ENCODE measurements at regions not wholly inside any gene's neighbourhood (a gene's known extent, or its start where the extent isn't known, plus 50 kb on each side); places are given as distances from the start of the nearest gene placed in this dataset.

DNA sequence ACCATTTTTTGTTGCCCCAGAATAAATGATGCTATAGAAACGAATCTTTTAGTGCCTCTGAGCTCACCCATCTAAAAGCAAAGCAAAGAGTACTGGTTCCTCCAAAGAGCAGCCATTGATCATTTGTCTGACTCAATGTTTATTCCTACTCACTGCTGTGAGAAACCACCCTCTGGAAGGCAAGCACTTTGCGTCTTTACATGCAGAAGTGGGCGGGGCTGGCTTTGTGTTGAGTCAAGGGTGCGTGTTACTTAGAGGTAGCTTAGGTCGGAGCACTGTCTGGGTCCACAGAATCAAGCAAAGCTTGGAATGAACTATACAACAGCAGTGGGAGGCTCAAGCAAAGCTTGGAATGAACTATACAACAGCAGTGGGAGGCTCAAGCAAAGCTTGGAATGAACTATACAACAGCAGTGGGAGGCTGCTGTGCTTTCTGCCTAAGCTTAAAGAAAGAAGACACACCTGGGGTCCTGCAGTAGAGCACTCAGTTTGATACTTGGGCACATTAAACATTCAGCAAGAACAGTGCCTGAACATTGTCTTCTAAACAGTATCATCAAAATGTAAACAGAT lies 77.2 kb upstream of the PRICKLE1 start:
- Histone ChIP-seq H3K27me3 (no peaks in the 10 kb centered on the region), H3K36me3 (no peaks in the 10 kb centered on the region), H3K4me3 (no peak overlapping the region), H3K9me3 (no peaks in the 10 kb centered on the region), H3K4me1 (no peaks in the 10 kb centered on the region), H3K27ac (no peak overlapping the region)
- TF ChIP-seq POLR2AphosphoS5 (IDR thresholded peaks at IDR 0.05; ENCODE audit: insufficient read depth in 1 of 2, low read depth in 1 of 2) = no peak
- TF ChIP-seq POLR2A (IDR thresholded peaks at IDR 0.05) = no peak
- TF ChIP-seq, protein P1, sequence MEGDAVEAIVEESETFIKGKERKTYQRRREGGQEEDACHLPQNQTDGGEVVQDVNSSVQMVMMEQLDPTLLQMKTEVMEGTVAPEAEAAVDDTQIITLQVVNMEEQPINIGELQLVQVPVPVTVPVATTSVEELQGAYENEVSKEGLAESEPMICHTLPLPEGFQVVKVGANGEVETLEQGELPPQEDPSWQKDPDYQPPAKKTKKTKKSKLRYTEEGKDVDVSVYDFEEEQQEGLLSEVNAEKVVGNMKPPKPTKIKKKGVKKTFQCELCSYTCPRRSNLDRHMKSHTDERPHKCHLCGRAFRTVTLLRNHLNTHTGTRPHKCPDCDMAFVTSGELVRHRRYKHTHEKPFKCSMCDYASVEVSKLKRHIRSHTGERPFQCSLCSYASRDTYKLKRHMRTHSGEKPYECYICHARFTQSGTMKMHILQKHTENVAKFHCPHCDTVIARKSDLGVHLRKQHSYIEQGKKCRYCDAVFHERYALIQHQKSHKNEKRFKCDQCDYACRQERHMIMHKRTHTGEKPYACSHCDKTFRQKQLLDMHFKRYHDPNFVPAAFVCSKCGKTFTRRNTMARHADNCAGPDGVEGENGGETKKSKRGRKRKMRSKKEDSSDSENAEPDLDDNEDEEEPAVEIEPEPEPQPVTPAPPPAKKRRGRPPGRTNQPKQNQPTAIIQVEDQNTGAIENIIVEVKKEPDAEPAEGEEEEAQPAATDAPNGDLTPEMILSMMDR (IDR thresholded peaks at IDR 0.05) = no peak
- no peak for DNase-seq (ENCODE audit: extremely low spot score in 2 of 2)
- intact Hi-C loops (cut with DNase I) = no loop called here

DNA sequence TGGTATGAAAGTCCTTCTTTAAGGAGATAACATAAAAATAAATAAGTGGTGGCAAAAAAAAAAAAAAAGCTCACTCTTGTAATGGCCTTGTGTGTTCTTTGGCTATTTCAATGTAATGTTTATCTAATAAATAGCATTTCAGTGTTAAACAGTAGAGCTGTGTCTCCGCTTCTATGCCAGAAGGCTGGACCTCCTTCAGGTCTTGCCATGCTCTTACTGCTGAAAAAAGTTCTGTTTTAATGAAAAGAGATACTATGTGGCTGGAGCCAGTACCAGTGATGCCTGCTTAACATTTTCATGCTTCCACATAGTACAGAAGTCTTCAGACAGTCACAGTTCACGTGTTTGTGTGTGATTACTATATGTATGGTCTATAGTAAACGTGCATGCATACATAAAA lies 74.1 kb upstream of the PRICKLE1 start:
- Histone ChIP-seq H3K27ac (no peak overlapping the region), H3K4me1 (no peaks in the 10 kb centered on the region), H3K27me3 (no peaks in the 10 kb centered on the region), H3K9me3 (no peaks in the 10 kb centered on the region), H3K36me3 (no peaks in the 10 kb centered on the region), H3K4me3 (no peak overlapping the region)
- no peak for TF ChIP-seq POLR2A (IDR thresholded peaks at IDR 0.05)
- no peak for TF ChIP-seq POLR2AphosphoS5 (IDR thresholded peaks at IDR 0.05; ENCODE audit: insufficient read depth in 1 of 2, low read depth in 1 of 2)
- TF ChIP-seq, protein P1 (IDR thresholded peaks at IDR 0.05) = no peak
- intact Hi-C loops (cut with DNase I) = no loop called here
- no peak for DNase-seq (ENCODE audit: extremely low spot score in 2 of 2)

DNA sequence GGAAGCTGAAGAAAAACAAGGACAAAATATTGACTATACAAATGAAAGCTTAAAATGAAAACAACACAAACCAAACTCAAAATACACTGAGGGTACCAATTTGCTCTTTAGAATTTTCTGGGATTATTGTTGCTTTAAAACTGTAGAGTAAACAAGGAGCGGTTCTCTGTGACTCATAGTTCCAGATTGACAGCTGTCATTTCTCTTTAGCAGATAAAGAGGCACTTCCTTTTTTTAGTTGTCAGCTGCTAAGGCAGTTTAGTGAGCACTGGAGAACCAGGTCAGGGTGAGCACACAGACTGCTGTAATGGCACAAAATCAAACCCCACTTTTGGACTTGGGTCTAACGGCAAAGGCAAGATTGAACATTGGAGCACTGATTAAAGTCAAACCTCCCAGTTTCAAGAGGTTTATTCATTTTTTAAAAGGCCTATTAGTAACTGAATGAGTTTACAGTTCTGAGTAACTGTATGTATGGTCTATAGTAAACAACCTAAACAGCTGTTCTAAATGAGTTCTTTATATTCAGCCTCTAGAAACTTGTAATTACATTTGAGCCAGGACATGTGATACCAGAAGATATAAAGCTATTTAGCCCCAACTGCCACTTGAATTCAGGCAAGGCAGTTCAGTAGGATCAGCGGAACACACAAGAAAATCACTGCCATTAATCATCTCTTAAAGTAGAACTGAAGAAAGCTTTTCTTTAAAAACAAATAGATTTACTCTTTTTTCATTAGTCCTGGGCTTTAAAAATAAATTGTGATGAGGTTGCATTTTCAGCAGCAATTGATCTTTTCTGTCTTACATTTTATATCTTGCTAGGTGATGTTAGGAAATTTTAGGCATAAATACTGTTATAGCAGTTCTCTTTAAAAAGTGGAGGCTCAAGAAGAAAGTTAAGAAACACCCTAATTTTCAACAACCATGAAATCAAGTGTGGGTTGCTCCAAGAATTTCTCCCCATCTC lies 71.7 kb upstream of the PRICKLE1 start:
- no peaks in the 10 kb centered on the region for H3K36me3 ChIP-seq
- no peak overlapping the region for H3K4me3 ChIP-seq
- H3K9me3 ChIP-seq = no peaks in the 10 kb centered on the region
- TF ChIP-seq POLR2A (IDR thresholded peaks at IDR 0.05) = no peak
- TF ChIP-seq POLR2AphosphoS5 (IDR thresholded peaks at IDR 0.05; ENCODE audit: insufficient read depth in 1 of 2, low read depth in 1 of 2) = no peak
- TF ChIP-seq, protein P1 (IDR thresholded peaks at IDR 0.05) = no peak
- intact Hi-C loops (cut with DNase I) = no loop called here
- no peaks in the 10 kb centered on the region for H3K4me1 ChIP-seq
- no peak overlapping the region for H3K27ac ChIP-seq
- no peaks in the 10 kb centered on the region for H3K27me3 ChIP-seq
- no peak for DNase-seq (ENCODE audit: extremely low spot score in 2 of 2)

DNA sequence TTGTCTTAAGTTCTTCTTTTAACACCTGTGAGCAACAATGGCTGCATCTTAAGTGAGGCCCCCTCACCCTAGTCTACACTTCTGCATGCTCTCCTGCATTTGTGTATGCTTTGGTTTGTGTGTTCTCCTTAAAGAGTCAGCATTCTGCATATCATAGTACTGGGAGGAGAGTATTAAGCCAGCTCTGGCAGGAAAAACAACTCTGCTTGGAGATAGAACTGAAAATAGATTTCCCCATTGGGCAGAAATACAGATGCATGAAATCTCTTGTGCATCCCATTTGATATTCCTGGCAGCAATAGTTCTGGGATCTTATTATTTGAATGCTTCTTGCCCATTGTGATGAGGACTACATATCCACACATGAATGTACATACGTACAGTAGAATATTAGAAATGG lies 70.6 kb upstream of the PRICKLE1 start:
- no peak for DNase-seq (ENCODE audit: extremely low spot score in 2 of 2)
- H3K4me1 ChIP-seq = no peaks in the 10 kb centered on the region
- H3K9me3 ChIP-seq = no peaks in the 10 kb centered on the region
- TF ChIP-seq, protein P1 (IDR thresholded peaks at IDR 0.05) = no peak
- TF ChIP-seq POLR2A (IDR thresholded peaks at IDR 0.05) (no peak), POLR2AphosphoS5 (IDR thresholded peaks at IDR 0.05; ENCODE audit: insufficient read depth in 1 of 2, low read depth in 1 of 2) (no peak)
- H3K27ac ChIP-seq = no peak overlapping the region
- no peaks in the 10 kb centered on the region for H3K36me3 ChIP-seq
- H3K27me3 ChIP-seq = no peaks in the 10 kb centered on the region
- intact Hi-C loops (cut with DNase I) = no loop called here
- H3K4me3 ChIP-seq = no peak overlapping the region

DNA sequence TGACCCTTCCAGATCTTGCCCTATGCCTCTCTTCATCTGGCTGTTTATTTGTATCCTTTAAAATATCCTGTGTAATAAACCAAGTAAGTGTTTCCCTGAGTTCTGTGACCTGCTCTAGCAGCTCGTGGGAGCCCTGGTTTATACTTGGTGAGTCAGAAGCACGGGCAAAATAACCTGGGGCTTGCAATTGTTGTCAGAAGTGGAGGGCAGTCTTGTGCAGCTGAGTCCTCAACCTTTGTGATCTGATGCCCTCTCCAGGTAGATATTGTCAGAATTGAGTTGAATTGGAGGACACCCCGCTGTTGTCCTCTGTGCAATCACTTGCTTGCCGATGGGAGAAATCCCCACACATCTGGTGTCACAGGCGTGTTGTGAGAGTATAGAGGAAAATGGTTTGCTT lies 62.5 kb upstream of the PRICKLE1 start:
- intact Hi-C loops (cut with DNase I) = no loop called here

More for the DNA sequence above, 62.5 kb upstream of the PRICKLE1 start:
- Histone ChIP-seq H3K36me3 (no peaks in the 10 kb centered on the region), H3K27me3 (no peaks in the 10 kb centered on the region), H3K4me3 (no peak overlapping the region), H3K4me1 (no peaks in the 10 kb centered on the region), H3K27ac (no peak overlapping the region), H3K9me3 (no peaks in the 10 kb centered on the region)
- no peak for DNase-seq (ENCODE audit: extremely low spot score in 2 of 2)
- TF ChIP-seq POLR2A (IDR thresholded peaks at IDR 0.05) (no peak), POLR2AphosphoS5 (IDR thresholded peaks at IDR 0.05; ENCODE audit: insufficient read depth in 1 of 2, low read depth in 1 of 2) (no peak)
- TF ChIP-seq, protein P1 (IDR thresholded peaks at IDR 0.05) = no peak

Measured in vagina (tissue), 2 donors.